ENCODE measurements at regions not wholly inside any gene's neighbourhood (a gene's known extent, or its start where the extent isn't known, plus 50 kb on each side); places are given as distances from the start of the nearest gene placed in this dataset.

DNA sequence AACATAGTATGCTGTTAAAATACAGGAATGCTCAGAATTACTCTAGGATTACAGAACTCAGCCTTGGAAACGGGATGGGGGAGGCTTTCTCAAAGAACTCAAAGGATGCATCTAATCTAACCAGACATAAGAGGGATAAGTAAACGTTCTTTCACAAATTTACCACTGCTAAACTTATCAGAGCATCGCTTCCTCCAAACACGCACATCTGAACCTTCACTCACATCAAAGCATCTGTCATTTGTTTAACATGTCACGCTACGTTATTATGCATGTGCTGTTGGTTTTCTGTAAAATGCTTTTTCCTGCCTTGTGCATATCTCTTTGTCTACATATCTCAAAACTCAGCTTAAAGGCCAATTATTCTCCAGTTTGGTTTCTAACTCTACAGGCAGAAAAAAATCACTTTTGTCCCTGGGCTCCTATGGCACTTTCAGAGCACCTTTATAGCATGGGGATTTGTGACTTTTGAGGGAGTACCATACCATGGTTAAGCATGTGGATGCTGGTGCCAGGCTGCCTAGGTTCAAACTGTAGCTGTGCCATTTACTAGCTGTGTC lies 106.7 kb upstream of the FSHR start:
- no peak for DNase-seq (ENCODE audit: low spot score)

DNA sequence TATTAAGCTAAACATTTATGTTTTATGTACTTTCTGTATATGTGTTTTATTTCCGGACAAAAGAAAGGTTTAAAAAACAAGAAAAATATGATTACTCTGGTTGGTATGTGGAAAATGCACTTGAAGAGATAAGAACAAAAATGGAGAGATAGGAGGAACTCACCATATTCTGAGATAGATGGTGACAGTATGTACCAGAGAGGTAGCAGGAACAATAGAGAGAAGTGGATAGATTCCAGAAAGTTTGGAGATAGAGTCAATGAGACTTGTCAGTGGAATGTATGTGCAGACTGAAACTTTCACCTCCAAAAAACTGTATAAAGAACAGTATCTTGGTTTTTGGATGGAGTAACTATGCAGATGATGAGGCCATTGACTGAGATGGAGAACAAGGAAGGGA lies 105.6 kb upstream of the FSHR start:
- DNase-seq (ENCODE audit: low spot score), result no peak

DNA sequence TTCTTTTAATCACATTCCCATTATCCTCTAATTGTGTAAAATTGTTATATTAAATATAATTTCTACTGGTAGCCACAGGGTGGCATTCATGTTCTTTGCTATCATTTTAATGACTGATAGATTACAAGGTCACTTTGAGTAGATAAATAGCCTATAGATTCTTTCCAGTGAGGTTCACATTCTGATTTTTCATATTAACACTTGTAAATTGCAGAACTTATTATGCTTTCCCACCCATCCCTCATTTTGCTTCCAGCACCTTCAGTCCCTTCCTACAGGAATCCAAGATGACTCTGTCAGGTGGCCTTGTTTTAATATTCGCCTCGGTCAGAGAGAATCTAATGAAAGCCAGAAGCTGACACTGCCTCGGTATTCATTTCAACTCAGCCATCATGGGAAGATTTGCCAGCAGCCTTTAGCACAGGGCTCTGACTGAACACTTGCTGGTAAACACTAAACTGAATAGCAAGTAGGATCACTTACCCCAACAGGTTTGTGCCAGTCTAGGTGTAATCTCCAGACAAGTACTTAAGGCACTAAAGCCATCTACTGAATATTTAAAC lies 101.2 kb upstream of the FSHR start:
- peak; percentile 23 for DNase-seq (ENCODE audit: low spot score)

DNA sequence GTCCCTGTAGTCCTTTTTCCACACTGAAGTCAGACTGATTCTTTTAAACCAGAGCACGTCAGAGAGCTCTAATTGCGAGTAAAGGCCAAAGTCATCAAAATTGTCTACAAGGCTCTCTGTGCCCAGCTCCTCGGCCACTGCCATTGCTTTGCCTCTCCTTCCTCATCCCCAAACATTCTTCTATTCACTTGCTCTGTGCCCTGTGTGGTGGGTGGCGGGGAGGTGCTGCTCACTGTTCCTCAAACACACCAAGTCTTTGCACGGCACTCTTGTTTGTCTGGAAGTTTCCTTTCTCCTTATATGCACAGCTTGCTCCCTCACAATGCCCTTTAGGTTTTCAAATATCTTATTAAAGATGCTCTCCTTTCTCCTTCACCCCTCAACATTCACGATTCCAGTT lies 100.1 kb upstream of the FSHR start:
- no peak for DNase-seq (ENCODE audit: low spot score)

DNA sequence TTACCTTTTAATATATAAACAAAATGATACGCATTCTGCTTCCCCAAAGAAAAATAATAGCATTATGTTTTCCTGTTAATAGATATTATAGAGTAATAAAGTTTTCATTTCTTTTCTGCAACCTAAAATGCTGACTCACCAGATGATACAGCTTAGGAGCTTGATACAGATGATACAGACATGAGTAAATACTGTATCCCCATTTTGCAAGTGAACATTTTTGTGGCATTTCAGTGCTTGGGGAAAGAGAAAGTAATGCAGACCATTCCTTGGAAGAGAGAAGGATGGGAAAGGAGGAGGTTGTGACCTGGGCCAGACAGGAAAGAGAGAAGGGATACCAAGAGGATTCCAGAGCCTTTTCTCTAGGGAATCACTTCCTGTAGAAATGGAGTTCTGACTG lies 97.5 kb upstream of the FSHR start:
- DNase-seq (ENCODE audit: low spot score), result no peak

DNA sequence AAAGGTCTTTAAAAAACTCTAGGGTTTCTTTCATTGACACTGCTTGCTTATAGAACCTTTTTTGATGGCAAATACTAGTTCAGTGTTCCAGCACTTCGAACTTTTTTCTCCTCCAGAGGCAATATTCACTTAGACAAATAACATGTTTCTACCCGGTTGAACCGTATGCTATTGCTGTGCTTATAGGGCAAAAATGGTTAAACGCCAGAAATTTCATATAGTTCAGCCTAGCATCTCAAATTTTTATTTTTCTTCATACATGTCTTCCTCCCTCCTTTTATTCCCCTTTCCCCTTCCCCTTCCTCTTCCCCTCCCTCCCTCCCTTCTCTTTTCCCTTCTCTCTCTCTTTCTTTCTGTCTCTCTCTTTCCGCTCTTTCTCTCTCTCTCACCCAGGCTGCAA lies 96.9 kb upstream of the FSHR start:
- no peak for DNase-seq (ENCODE audit: low spot score)

DNA sequence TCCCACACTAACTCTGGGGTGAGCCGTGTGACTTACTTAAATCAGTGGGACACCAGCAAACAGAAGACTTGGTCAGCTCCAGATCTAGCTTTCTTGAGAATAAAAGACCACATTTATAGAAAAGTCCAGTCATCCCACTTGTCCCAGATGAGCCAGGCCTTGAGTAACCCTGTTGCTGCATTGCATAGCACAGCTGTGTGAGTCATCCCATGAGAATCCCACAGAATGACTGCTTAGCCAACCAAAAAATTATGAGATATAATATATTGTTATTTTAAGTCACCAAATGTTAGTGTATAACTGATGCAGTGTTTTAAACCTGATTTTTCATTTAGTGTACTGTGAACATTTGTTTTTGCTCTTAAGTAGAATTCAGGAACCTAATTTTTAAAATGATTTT lies 94.2 kb upstream of the FSHR start:
- DNase-seq (ENCODE audit: low spot score), result no peak

DNA sequence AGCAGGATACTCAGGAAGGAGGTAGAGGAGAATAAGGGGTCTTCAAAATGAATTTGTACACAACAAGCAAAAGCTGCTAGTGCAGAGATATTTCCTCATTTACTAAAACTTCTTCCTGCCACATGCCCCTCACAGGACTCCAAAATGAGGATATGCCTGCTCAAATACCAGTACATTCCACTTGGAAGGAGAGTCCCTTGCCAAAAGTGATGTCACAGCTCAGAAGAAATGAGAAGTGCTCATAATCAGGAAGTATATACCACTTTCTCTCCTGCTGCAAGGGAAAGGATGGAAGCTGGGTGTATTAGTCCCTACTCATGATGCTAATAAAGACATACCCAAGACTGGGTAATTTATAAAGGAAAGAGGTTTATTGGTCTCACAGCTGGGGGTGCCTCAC lies 87.7 kb upstream of the FSHR start:
- no peak for DNase-seq (ENCODE audit: low spot score)

DNA sequence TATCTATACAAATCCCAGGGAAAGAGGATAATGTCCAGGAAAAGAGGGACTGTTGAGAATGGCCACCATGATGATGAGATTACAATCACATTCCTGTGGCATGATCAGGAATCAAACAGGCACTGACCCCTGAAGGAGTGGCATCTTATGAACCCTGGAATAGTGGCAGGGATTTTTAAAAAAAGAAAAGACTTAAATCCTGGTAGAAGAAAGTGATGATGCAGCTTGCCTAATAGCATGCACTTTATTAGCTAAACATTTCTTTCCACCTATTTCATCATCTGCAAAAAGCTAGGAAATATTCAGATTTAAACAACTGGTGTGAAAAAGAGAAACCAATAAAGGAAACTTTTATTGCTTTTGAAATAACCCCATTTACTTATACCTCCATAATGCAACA lies 87.2 kb upstream of the FSHR start:
- DNase-seq (ENCODE audit: low spot score), result no peak

DNA sequence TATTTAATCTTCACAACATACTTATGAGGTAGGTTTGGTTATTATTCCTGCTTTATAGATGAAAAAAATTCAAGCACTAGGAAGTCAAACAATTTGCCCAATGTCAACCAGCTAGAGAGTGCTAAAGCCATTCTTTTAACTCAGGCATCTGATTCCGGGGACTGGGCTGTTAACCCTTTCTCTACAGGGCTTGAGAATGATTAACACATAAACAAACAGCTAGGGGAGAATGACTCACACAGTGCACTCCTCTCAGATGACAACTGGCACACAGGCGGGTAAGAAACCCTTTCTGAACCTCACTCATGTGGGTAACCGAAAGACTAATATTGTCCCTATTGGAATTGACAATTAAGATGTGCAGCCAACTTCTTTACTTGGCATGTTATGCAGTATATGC lies 86.3 kb upstream of the FSHR start:
- DNase-seq (ENCODE audit: low spot score), result peak; percentile 16

DNA sequence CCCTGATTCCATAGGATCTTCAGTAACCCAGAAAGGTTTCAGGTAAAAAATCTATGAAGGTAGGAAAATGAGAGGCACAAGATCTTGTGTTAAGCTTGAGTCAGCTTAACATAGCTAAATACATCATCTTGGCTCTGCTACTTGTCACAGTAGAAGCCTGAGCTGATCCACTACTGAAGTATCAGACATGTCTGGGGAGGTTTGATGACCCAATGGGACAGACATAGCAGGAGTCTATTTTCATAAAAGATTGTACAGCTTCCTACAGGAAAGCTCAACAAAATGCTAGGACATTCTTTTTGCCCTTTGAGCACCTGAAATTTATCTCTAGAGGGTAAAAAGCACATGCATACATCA lies 84.3 kb upstream of the FSHR start:
- no peak for DNase-seq (ENCODE audit: low spot score)

DNA sequence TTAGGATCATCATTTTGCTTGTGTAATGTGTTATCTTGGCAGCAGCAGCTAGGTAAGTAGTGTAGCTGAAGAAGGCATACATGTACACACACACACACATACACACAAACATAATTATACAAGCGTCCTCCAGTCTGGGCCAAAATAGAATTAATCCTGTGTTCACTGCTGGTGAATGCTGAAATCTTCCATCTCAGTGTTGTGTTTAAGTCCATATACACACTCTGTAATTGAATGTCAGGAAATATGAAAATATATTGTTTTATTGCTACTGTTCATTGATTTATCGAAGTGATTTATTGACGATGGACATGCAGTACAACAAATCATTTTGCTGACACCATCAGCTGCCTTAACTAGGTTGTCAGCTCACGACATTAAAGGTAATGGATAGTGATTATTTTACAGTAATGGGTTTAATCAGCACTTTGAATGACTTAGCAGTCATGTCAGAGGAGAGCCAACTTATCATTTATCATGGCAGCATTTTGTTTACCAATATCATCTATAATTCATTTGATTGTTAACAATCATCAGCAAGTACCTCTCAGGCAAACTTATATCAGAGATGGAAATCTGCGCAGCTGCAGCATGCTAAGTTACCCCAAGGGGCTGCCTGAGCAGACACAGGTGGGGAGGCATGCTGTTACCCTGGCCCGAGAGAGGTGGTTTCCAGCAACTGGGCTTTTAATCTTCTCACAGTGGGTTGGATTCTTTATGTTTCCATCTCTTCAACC lies 83.7 kb upstream of the FSHR start:
- no peak for DNase-seq (ENCODE audit: low spot score)

DNA sequence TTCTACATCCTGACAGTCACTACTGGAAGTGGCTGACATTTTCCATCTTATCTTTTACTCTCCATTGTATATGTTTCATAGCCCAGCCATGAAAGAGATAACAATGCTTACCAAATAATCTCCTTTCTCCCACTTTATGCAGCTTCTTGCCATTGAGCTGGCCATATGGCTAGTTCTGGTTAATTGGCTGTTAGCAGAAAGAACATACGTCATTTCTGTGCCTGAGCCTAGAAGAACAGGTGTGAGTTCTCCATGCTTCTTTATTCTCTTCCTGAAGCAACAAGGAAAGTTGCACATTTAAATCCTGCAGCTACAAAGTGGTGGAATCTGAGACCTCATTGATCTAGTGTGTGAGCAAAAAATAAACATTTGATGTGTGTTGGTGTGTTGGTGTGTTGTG lies 82.0 kb upstream of the FSHR start:
- DNase-seq (ENCODE audit: low spot score), result no peak

DNA sequence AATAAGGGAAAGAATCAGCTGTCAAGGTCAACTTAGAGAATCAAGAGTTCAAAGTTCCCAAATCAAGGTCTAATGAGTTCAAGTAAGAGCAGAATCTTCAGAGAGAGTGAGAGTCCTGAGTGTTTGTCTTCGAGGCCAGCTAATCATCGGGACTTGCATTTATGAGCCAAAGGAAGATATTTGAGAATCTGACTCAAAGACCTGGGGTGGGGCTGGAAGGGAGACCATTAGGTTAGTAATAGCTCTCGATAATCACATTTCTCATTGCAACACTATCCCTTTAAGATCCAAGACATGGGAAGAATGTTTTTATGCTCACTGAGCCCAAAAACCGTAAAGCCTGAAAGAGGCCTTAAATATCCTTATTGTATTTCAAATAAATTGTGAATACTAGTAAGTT lies 72.0 kb upstream of the FSHR start:
- DNase-seq (ENCODE audit: low spot score), result no peak

DNA sequence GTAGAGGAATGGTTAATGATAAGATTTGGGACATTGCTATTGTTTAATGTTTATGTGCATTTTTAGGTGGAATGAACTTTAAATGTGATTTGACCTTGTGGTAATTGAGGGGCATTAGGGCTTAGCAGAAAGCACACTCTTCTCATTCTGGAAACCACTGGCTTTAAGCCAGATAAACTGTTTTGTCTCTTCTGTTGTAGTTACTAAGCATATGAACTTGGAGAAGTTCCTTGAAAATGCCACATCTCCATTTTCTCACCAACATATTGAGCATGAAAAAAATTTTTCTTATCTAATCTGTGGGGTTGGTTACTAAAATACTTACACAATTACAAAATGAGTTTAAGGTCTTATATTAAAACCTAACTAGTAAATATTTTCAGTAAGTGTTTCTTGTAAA lies 70.8 kb upstream of the FSHR start:
- DNase-seq (ENCODE audit: low spot score), result no peak

DNA sequence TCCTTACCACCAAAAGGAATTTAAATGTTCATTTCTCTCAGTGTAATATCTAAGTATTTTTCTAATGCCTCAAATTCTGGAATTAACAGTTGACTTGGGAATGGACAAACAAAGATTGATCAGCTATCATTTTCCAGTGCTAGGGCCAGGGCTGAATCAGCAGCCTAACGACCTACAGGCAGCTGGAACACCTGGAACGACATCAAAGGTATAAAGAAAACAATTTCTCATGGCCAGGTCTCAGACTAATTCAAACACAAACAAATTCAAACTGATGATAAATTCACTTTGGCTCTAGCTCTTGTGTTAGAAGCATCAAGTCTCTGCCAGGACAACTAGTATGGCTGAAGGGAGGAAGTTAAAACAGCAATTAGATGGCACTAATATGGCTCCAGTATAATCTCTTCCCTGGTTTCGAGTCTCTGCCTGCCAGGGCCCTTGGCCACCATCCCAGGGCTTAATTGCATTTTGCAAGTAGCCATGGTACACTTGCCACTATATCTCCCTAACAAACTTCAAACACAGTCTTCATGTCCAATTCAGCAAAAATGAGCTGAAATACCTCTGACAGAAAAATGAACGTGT lies 70.2 kb upstream of the FSHR start:
- no peak for DNase-seq (ENCODE audit: low spot score)

DNA sequence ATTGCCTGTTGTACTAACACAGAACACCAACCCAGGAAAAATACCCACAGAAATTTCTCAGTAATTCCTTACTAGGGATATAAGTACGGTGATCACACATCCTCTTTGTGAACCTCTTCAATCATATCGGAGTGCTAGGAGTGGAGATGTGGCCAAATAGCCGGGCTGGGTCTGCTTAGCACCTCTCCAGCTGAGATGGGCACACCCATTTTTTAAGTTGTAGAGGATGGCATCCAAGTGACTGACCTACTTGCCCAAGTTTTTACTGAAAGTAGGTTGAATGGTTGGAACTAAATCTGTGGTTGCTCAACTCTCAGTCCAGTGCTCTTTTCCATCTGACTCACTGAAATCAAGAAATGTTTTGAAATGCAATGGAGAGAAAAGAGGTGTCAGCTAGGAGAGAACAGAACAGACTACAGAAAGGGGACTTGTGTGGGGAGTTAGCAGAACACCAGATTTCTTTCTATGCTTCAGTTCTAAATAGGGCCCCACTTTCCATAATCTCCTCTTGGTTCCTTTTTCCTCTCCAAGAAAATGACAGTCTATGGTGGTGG lies 68.7 kb upstream of the FSHR start:
- no peak for DNase-seq (ENCODE audit: low spot score)

DNA sequence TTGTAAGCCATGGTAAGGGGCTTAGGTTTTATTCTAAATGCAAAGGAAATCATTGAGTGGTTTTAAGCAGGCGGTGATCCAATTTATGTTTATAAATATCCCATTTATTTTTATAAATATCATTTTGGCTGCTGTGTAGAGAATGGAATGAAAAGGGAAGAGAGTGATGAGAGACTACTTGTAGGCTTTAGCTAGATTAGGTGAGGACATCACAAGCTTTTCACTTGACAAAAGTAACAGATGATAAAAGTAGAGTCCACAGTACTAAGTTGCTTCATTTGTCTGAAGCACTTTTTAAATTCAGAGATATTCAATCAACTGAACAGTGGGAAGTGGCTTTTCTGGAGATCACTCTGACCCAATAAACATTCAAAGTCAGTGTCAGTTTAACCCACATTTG lies 65.4 kb upstream of the FSHR start:
- no peak for DNase-seq (ENCODE audit: low spot score)

DNA sequence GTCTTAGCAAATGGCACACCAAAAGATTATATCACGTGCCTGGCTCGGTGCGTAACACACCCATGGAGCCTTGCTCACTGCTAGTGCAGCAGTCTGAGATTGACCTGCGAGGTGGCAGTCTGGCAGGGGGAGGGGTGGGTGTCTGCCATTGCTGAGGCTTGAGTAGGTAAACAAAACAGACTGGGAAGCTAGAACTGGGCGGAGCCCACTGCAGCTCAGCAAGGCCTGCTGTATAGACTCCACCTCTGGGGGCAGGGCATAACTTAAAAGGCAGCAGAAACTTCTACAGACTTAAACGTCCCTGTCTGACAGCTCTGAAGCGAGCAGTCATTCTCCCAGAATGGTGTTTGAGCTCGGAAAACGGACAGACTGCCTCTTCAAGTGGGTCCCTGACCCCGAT lies 55.9 kb upstream of the FSHR start:
- peak; percentile 52 for DNase-seq (ENCODE audit: low spot score)

DNA sequence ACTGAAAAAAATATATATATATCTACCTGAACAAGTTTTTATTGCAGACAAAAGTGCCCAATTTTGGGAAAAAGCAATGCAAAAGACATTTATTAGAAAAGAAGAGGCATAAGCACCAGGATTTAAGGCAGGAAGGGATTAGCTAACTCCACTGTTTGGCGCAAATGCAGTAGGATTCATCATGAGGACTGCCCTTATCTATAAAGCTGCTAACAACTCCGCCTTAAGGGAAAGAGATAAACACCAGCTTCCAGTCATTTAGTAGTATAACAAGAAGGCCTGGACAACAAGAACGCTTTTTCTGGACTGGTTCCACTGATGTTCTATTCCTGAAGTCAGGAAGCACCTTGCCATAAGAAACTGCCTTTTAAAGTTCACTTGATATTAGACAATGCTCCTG lies 52.9 kb upstream of the FSHR start:
- DNase-seq (ENCODE audit: low spot score), result no peak
